Parathyroid adenoma (tissue), 2 donors: ENCODE measurements at regions not wholly inside any gene's neighbourhood (a gene's known extent, or its start where the extent isn't known, plus 50 kb on each side); places are given as distances from the start of the nearest gene placed in this dataset.
"Not testable (repeated sequence)": the region's sequence is repeated elsewhere in the genome, so short reads cannot be mapped to it uniquely, and the experiment has no call there.

Experiments
- H2AFZ ChIP-seq: fragments of 300-600 bp; sonication (generic); one replicate; pipeline ENCODE4 v1.7.0; 2017; ENCODE audit warnings: antibody characterized with exemption, mild to moderate bottlenecking
- H3K27ac ChIP-seq: fragments of 300-600 bp; sonication (generic); one replicate; pipeline ENCODE4 v1.7.0; 2017
- H3K27me3 ChIP-seq: fragments of 300-600 bp; sonication (generic); one replicate; pipeline ENCODE4 v1.7.0; 2017; ENCODE audit warnings: low read length; ENCODE audit not compliant: control insufficient read depth, insufficient read depth
- H3K36me3 ChIP-seq: fragments of 300-600 bp; sonication (generic); one replicate; pipeline ENCODE4 v1.7.0; 2017; ENCODE audit warnings: low read length; ENCODE audit not compliant: control insufficient read depth, insufficient read depth
- H3K4me1 ChIP-seq: fragments of 300-600 bp; sonication (generic); one replicate; pipeline ENCODE4 v1.7.0; 2017; ENCODE audit warnings: control low read depth
- H3K4me2 ChIP-seq: fragments of 300-600 bp; sonication (generic); one replicate; pipeline ENCODE4 v1.7.0; 2017; ENCODE audit warnings: low read length
- H3K4me3 ChIP-seq: fragments of 300-600 bp; sonication (generic); one replicate; pipeline ENCODE4 v1.7.0; 2017; ENCODE audit warnings: low read depth, low read length
- H3K79me2 ChIP-seq: fragments of 300-600 bp; sonication (generic); one replicate; pipeline ENCODE4 v1.7.0; 2017; ENCODE audit warnings: control low read depth
- H3K9ac ChIP-seq: fragments of 300-600 bp; sonication (generic); one replicate; pipeline ENCODE4 v1.7.0; 2017; ENCODE audit warnings: mild to moderate bottlenecking
- H3K9me3 ChIP-seq: fragments of 300-600 bp; sonication (generic); one replicate; pipeline ENCODE4 v1.7.0; 2017; ENCODE audit warnings: low read length; ENCODE audit not compliant: control insufficient read depth
- TF ChIP-seq, protein P1 (sequence below): fragments of 300-600 bp; sonication (generic); IDR thresholded peaks from one replicate; pipeline ENCODE4 v1.7.0; 2017; ENCODE audit warnings: antibody characterized with exemption, mild to moderate bottlenecking
- donor health status: primary hyperparathyroidism.

DNA sequence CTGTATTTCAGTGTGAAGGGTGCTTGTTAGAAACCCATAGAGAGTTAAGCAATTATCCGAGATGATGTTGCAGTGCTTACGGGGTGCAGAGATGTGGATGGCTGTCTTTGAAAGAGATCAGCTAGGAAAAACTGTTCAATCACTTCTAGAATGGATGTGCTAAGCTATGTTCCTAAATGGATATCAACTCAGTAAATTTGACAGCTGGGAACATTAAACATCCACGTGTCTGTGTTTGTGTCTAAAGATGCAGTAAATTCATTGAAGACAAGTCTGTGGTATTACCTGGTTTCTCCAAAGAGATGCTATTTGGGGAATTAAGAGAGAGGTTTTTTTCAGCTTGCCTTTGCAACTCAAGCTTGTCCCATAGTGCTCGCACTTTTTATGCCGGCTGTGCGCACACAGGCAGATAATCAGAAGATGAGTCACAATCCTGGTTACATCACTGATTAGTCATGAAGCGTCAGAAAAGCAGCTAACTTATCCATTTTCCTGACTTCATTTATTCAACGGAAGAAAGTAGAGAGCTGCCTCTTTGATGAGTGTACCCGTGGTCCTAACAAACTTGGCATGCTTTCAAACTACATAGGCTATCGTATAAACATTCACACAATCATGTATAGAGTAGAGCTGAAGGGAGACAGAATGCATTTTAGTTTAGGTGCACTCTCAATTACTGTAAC, 691.7 kb upstream of the SLC35B3 start:
- H3K9ac ChIP-seq, result no peak overlapping the region
- no peaks in the 10 kb centered on the region for H3K9me3 ChIP-seq
- TF ChIP-seq, protein P1, sequence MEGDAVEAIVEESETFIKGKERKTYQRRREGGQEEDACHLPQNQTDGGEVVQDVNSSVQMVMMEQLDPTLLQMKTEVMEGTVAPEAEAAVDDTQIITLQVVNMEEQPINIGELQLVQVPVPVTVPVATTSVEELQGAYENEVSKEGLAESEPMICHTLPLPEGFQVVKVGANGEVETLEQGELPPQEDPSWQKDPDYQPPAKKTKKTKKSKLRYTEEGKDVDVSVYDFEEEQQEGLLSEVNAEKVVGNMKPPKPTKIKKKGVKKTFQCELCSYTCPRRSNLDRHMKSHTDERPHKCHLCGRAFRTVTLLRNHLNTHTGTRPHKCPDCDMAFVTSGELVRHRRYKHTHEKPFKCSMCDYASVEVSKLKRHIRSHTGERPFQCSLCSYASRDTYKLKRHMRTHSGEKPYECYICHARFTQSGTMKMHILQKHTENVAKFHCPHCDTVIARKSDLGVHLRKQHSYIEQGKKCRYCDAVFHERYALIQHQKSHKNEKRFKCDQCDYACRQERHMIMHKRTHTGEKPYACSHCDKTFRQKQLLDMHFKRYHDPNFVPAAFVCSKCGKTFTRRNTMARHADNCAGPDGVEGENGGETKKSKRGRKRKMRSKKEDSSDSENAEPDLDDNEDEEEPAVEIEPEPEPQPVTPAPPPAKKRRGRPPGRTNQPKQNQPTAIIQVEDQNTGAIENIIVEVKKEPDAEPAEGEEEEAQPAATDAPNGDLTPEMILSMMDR, result no peak
- peaks cover 5% of the 10 kb centered on the region for H3K4me1 ChIP-seq
- no peaks in the 10 kb centered on the region for H3K79me2 ChIP-seq
- no peak overlapping the region for H3K4me3 ChIP-seq
- no peak overlapping the region for H3K4me2 ChIP-seq
- H3K27me3 ChIP-seq, result no peaks in the 10 kb centered on the region
- H3K36me3 ChIP-seq, result no peaks in the 10 kb centered on the region
- no peak overlapping the region for H3K27ac ChIP-seq
- H2AFZ ChIP-seq, result no peak overlapping the region

DNA sequence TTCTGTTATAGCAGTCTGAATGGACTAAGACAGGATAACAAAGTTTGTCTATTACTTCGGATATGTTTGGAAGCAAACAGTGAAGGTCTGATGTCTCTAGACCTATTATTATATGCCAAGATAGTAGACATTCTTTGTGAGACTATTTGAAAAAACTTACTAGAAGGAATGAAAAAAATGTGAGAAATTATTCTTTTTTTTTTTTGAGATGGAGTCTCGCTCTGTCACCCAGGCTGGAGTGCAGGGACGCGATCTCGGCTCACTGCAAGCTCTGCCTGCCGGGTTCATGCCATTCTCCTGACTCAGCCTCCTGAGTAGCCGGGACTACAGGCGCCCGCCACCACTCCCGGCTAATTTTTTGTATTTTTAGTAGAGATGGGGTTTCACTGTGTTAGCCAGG, 690.7 kb upstream of the SLC35B3 start:
- H3K4me3 ChIP-seq, H3K4me1 ChIP-seq, H3K27me3 ChIP-seq, H3K36me3 ChIP-seq, H3K4me2 ChIP-seq, H3K79me2 ChIP-seq, H2AFZ ChIP-seq, H3K9ac ChIP-seq, H3K27ac ChIP-seq, H3K9me3 ChIP-seq: not testable (repeated sequence)

DNA sequence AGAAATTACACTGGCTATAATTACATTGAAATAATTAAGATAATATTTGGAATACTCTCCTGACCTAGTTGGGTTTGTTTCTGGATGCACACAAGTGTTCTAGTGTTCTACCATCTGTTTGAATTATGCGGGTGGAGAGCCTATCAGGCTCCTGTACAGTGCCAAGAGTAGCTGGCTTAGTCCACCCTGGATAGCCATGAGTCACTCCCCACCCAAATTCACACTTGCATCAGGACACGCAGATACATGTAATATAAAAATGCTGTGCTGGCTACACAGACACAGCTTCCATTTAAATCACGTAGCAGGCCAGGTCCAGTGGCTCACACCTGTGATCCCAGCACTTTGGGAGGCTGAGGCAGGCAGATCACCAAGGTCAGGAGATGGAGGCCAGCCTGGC, 686.2 kb upstream of the SLC35B3 start:
- Histone ChIP-seq H3K4me3 (no peak overlapping the region), H3K4me1 (no peaks in the 10 kb centered on the region), H3K79me2 (no peaks in the 10 kb centered on the region), H3K4me2 (no peak overlapping the region), H3K27me3 (no peaks in the 10 kb centered on the region), H3K27ac (no peak overlapping the region), H2AFZ (no peak overlapping the region), H3K36me3 (no peaks in the 10 kb centered on the region), H3K9ac (no peak overlapping the region), H3K9me3 (no peaks in the 10 kb centered on the region)
- TF ChIP-seq, protein P1, result no peak

DNA sequence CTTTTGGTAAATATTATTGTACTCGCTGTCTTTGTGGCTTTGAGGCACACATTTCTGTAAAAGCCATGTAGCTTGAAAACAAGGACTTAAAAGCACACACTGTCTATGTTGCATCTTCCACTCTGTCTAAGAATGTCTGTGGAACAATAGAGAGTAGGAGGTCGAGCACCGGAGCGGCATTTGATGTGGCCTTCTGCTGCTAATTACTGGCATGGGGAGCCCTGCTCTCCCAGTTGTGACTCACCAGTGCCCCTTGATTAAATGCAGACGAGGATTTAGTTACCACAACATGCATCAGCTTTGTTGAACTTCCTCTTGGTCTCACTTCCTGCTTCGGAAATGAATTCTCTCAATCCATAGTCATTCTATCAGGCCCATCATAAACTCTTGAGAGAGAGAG, 680.7 kb upstream of the SLC35B3 start:
- Histone ChIP-seq H3K9ac (no peak overlapping the region), H3K4me2 (no peak overlapping the region), H3K36me3 (no peaks in the 10 kb centered on the region), H3K4me3 (no peak overlapping the region), H2AFZ (no peak overlapping the region), H3K79me2 (no peaks in the 10 kb centered on the region), H3K9me3 (no peaks in the 10 kb centered on the region), H3K4me1 (no peaks in the 10 kb centered on the region), H3K27me3 (no peaks in the 10 kb centered on the region), H3K27ac (no peak overlapping the region)
- TF ChIP-seq, protein P1, result no peak

DNA sequence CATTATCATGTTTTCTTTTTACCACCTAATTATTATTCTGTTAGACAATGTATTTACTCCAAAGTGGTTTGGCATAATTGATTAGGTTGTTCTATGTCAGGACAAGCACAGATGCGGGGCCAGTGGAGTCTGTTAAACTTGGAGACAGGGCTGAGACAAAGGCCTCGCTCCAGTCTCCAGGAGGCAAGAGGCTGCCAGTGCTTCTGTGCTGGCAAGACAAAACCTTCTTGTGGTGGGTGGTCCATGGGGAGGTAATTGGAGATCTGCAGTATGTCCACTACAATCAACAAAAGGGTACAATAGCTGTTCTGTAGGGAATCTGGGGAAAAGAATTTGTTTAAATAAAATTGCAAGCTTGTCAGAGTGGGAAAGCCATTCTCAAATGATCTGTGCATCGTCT, 677.2 kb upstream of the SLC35B3 start:
- Histone ChIP-seq H2AFZ (no peak overlapping the region), H3K4me1 (no peaks in the 10 kb centered on the region), H3K9ac (no peak overlapping the region), H3K79me2 (no peaks in the 10 kb centered on the region), H3K36me3 (no peaks in the 10 kb centered on the region), H3K27ac (no peak overlapping the region), H3K4me3 (no peak overlapping the region), H3K27me3 (no peaks in the 10 kb centered on the region), H3K4me2 (no peak overlapping the region), H3K9me3 (no peaks in the 10 kb centered on the region)
- TF ChIP-seq, protein P1, result no peak
